ENCODE measurements at regions not wholly inside any gene's neighbourhood (a gene's known extent, or its start where the extent isn't known, plus 50 kb on each side); places are given as distances from the start of the nearest gene placed in this dataset.
"Not testable (repeated sequence)": the region's sequence is repeated elsewhere in the genome, so short reads cannot be mapped to it uniquely, and the experiment has no call there.

DNA sequence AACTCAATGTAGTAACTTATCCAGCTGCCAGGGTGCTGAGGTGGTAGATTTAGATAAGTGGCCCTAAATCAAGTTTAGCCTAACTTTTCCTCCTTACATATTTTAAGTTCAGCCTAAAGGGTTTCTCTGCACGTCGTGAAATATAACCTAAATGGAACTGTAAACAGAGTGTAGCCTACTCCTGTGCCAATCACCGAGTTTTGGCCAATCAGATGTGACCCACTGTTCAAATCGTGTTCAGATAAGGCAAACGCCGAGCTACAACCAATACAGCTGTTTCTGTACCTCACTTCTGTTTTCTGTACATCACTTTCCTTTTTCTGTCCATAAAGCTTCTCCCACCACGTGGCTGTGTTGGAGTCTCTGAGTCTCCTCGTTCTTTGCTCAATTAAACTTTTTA, 904.2 kb upstream of the POT1 start:
- DNase-seq: no peak

- no peak for DNase-seq
These were observed 901.1 kb upstream of the POT1 start for GRCh38 chr7:125830743-125831142.

GRCh38 chr7:125828153-125828700, 898.6 kb upstream of the POT1 start:
- no peak for DNase-seq

- no peak for DNase-seq
These were observed 893.9 kb upstream of the POT1 start for GRCh38 chr7:125823538-125823937.

GRCh38 chr7:125820495-125820894, 890.9 kb upstream of the POT1 start:
- DNase-seq: no peak

DNA sequence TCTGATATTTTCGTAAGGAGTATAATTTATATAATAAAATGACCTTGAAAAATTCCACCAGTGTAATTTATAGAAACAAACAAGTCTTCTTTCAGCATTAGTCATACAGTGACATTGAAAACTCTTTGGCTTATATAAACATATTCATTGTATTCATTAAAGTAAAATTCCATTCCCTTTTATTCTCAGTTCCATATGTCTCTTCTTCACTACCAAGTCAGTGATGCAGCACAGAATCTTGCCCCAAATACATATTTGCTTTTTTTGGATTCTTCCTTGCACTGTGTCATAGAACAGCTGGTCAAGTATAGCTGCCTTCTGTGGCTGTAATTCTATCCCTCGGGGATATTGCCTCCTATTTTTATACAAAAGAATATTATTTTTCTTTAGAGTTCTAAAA, 884.5 kb upstream of the POT1 start:
- DNase-seq: no peak

DNA sequence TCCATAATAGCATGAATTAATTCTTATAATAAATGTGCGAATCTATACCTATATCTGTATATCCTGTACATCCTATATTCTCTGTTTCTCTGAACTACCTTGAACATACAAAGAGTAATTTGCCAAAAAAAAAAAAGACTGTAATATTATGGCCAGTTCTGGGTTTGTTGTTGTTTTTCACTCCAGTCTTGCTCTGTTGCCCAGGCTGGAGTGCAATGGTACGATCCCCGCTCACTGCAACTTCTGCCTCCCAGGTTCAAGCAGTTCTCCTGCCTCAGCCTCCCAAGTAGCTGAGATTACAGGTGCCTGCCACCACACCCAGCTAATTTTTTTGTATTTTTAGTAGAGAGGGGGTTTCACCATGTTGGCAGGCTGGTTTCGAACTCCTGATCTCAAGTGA, 876.9 kb upstream of the POT1 start:
- not testable (repeated sequence) for DNase-seq

DNA sequence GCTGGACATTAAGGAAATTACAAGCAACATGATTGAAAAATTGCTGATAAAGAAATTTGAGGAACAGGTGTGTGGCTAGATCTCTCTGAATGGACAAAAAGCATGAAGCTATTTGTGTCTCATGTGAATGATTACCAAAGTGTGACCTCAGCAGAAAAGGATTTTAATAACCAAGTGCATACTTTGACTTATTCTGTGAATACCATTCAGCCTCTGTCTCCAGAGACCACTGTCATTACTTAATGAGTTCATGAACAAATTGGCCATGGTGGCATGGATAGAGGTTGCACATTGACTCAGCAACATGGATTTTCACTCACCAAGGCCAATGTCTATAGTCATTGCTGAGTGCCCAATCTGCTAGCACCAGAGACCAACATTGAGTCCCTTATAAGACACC, 874.6 kb upstream of the POT1 start:
- DNase-seq: no peak

DNA sequence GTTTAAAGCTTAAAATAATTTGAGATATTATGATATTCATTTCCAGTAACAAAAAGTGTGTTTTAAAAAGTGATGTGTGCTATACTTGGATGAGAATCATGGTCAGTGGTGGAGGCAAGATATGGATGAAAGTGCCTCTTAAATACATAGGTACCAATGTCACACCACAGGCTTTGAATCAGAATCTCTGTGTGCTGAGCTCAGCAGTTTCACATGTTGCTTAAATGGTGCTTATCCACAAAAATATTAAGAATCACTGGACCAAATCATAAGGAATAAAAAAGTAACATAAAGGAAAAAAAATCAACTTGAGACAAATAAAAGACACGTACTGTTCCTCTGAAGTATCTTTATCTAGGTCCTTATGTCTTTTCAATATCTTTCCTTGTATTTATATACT, 850.5 kb upstream of the POT1 start:
- DNase-seq: no peak

GRCh38 chr7:125775317-125775716, 845.7 kb upstream of the POT1 start:
- peak; percentile 40 for DNase-seq

DNA sequence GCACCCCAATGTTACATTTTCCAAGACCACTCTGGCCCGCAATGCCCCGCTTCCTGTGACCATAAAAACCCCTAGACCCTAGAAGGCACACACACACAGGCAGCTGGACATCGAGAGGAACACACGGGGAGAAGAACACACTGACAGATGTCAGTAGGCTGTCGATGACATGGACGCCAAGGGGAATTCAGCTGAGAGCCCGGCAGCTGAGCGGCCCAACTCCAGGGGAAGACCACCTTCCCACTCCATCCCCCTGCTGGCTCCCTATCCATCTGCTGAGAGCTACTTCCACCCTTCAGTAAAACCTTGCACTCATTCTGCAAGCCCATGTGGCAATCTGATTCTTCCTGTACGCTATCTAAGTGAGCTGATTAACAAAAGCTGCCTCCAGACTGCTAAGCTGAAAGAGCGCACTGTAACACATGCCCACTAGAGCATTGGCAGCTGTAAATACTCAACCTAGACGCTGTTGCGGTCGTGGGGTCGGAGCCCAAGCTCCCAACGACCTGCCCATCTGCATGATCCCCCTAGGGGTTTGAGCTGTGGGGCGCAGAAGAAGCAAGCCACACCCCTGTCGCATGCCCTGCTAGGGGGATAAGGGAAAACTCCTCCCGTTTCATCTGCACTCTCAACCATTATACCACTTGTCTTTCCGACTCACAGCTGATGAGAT, 843.6 kb upstream of the POT1 start:
- no peak for DNase-seq

DNA sequence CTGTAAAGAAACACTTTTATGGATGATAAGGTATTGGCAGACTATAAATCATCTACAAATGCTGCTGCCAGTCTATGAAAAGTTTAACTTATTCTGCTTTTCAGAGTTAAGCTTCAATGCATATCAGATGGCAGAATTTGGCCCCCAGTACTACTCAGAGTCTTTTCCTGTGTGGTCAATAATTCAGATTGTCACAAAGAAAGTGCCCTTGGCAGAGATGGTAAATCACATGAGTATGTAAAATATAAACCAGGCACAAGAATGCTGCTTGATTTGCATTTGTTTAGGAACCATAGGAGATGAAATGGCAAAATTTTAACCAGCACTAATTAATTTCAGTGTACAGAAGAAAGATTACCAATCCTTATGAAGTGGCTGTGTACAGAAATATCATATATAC, 818.3 kb upstream of the POT1 start:
- no peak for DNase-seq

DNA sequence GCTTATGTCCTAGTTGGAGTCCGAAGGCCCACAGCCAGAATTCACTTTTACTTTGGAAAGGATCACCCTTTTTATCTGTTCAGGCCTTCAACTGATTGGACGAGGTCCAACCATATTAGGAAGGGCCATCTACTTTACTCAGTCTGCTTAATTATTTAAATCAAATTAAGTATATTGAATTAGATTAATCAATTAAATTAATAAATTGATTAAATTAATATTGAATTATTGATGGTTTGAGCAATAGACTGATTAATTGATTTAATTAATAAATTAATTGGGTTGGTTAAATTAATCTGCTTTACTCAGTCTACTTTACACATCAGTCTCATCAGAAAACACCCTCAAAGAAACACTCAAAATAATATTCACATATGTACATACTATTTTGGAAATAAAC, 816.9 kb upstream of the POT1 start:
- DNase-seq: no peak

- DNase-seq: no peak
These were observed 797.6 kb upstream of the POT1 start for GRCh38 chr7:125727215-125727614.

GRCh38 chr7:125695626-125696025, 766.0 kb upstream of the POT1 start:
- DNase-seq: no peak

GRCh38 chr7:125683156-125683555, 753.5 kb upstream of the POT1 start:
- DNase-seq: no peak

DNA sequence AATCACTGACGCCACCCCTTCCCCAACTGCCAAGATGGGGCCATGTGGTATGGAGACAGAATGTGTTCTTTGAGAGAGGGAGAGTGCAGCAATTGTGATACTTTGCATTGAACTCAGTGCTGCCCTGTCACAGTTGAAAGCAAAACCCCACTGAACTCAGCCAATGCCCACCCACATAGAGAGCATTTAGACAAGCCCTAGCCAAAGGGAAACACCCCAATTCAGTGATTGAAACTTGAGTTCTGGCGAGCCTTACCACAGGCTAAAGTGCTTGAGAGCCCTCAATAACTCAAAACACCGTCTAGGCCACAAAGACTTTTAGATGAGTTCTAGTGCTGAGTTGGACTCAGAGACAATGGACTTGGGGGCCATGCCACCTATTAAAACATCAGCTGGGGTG, 751.9 kb upstream of the POT1 start:
- no peak for DNase-seq

GRCh38 chr7:125678771-125679170, 749.1 kb upstream of the POT1 start:
- no peak for DNase-seq

GRCh38 chr7:125675640-125676039, 746.0 kb upstream of the POT1 start:
- no peak for DNase-seq

DNA sequence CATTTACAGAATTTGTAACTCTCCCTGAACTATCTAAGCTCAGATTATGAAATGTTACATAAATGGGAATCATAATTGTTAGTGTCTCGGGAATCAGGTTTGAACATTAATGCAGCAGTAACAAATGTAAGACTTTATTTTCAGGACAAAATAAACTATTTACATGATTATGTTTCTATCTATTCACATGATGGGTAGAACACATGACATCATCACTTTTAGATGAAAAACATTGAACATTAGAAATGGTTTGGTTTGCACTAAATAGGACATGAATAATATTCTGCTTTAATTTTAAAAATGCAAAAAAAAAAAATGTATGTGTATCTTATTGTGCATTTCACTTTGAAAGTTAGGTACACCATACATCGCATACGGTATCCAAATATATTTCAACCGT, 745.5 kb upstream of the POT1 start:
- DNase-seq: no peak

- DNase-seq: peak; percentile 15
These were observed 741.4 kb upstream of the POT1 start for GRCh38 chr7:125670926-125671572.

DNA sequence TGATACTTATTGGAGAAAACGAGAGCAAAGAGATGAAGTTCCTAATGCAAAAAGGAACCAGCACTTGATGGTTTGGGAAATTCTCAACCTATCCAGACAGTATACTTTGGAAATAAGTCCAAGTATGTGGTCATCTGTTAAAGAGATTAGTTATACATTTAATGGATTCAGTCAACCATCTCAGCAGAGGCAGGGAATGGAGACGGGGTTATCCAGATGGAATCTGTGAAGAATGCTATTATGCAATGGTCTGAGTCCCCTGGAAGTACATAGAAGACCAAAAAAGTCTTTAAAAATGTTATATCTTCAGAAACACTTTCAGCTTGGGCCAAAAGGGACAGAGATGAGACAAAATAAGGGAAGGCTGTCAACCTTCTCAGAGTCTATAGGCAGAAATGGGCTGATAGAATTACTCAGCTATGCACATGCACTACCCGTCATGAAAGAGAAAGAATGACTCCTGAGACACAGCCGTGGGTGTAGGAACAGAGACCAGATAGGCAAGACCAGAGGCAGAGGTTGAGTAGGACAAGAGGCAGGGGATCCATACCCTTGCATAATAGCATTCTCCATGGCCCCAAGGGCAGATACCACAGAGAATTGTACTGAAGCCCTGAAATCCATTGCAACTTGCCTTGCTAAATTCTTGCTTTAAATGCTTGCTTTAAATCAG, 738.8 kb upstream of the POT1 start:
- no peak for DNase-seq

DNA sequence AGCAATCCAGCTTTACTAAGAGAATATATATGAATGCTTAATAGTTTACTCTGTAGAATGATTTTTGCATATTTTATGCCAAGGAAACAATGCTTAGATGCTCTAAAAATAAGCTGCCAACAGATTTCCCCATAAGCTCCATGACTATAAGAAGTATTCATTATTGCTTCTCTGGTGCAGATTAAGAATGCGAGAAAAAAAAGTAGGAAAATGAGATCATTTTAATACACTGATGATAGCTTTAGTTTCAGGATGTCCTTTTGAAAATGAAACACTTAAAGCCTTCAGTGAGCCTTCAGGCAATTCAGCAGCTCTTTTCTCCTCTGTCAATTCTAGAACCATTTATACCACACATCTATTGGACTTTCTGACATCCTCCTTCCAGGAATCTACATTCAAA, 735.0 kb upstream of the POT1 start:
- DNase-seq: no peak

DNA sequence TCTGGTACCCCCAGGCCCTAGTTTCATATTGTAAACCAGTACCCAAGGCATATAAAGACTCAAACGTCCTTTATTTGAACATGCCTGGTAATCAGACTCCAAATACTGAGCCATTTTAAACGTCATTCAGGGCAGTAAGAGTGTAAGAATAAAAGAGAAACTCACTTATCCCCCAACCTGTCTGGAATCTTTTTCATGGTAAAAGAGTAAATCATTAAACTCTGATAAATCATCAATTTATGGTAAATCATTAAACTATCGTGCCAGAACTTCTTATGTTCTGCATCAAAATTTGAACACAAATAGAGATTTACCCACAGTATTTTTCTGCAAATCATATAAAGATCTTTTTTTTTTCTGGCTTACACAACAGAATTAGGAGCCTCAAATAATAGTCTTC, 734.3 kb upstream of the POT1 start:
- no peak for DNase-seq

All from NCI-H1092 (cell line).